ENCODE measurements at regions not wholly inside any gene's neighbourhood (a gene's known extent, or its start where the extent isn't known, plus 50 kb on each side); places are given as distances from the start of the nearest gene placed in this dataset.

GRCh38 chr4:38493066-38493465, 170.9 kb upstream of the KLF3 start (continued):
- no peak for TF ChIP-seq HBP1 (CRISPR knock-in tag; IDR thresholded peaks at IDR 0.05)
- no peak for TF ChIP-seq ZNF57 (CRISPR knock-in tag; IDR thresholded peaks at IDR 0.05)
- TF ChIP-seq ASH1L (IDR thresholded peaks at IDR 0.05; ENCODE audit: borderline replicate concordance, low read depth, partially characterized antibody), result no peak
- no peak for TF ChIP-seq SIRT6 (IDR thresholded peaks at IDR 0.05; ENCODE audit: low read depth, low read length)
- no peak for TF ChIP-seq CHD1 (IDR thresholded peaks at IDR 0.05; ENCODE audit: low read length)
- TF ChIP-seq ETS2 (tag; IDR thresholded peaks at IDR 0.05; ENCODE audit: borderline replicate concordance, poor library complexity, severe bottlenecking), result no peak
- TF ChIP-seq FOXJ2 (tag; IDR thresholded peaks at IDR 0.05), result peak; percentile 76
- no peak for TF ChIP-seq ZBTB17 (CRISPR knock-in tag; IDR thresholded peaks at IDR 0.05)
- no peak for TF ChIP-seq POLR2AphosphoS5 (IDR thresholded peaks at IDR 0.05; ENCODE audit: control insufficient read depth, insufficient read depth, low read depth, low read length)
- peak; percentile 61 for TF ChIP-seq ATF3 (IDR thresholded peaks at IDR 0.05)
- no peak for TF ChIP-seq ATF3 (CRISPR knock-in tag; conservative IDR thresholded peaks at IDR 0.05)
- TF ChIP-seq SREBF1 (IDR thresholded peaks at IDR 0.05; ENCODE audit: borderline replicate concordance, low read depth, low read length), result no peak
- TF ChIP-seq ZNF79 (CRISPR knock-in tag; IDR thresholded peaks at IDR 0.05; ENCODE audit: low read depth), result no peak
- peak; percentile 22; the same call in 1 of the 2 replicates for TF ChIP-seq ATF7 (IDR thresholded peaks at IDR 0.05)
- no peak for TF ChIP-seq CBX1 (IDR thresholded peaks at IDR 0.05; ENCODE audit: low read depth)
- TF ChIP-seq CHD4 (IDR thresholded peaks at IDR 0.05; ENCODE audit: insufficient read depth, insufficient replicate concordance, low read depth, low read length, poor library complexity, severe bottlenecking), result no peak
- TF ChIP-seq KLF1 (tag; IDR thresholded peaks at IDR 0.05), result no peak
- TF ChIP-seq ZNF174 (CRISPR knock-in tag; IDR thresholded peaks at IDR 0.05), result no peak
- no peak for TF ChIP-seq SMAD3 (CRISPR knock-in tag; conservative IDR thresholded peaks at IDR 0.05)
- TF ChIP-seq MLX (CRISPR knock-in tag; conservative IDR thresholded peaks at IDR 0.05), result no peak
- no peak for TF ChIP-seq MED1 (CRISPR knock-in tag; IDR thresholded peaks at IDR 0.05; ENCODE audit: borderline replicate concordance)

Measured in K562 (cell line).